Stimulated activated CD4-positive, alpha-beta T cell treated with anti-CD3 and anti-CD28 coated beads, Interleukin-12 subunit alpha, Interleukin-12 subunit beta, amount 100 ng/mL, for 24 hours (primary cell): ENCODE measurements at regions not wholly inside any gene's neighbourhood (a gene's known extent, or its start where the extent isn't known, plus 50 kb on each side); places are given as distances from the start of the nearest gene placed in this dataset.

Experiments used
- DNase-seq, 2 experiments: peaks; one replicate each; pipeline ENCODE4 v3.0.0-alpha.2; 2020; ENCODE audit warnings: low read depth in 2 of 2

- DNase-seq, result no peak
Observed at GRCh38 chr1:37272626-37273025, 201.8 kb upstream of the ZC3H12A start.

- no peak for DNase-seq
Observed at GRCh38 chr1:37274486-37274885, 199.9 kb upstream of the ZC3H12A start.

DNA sequence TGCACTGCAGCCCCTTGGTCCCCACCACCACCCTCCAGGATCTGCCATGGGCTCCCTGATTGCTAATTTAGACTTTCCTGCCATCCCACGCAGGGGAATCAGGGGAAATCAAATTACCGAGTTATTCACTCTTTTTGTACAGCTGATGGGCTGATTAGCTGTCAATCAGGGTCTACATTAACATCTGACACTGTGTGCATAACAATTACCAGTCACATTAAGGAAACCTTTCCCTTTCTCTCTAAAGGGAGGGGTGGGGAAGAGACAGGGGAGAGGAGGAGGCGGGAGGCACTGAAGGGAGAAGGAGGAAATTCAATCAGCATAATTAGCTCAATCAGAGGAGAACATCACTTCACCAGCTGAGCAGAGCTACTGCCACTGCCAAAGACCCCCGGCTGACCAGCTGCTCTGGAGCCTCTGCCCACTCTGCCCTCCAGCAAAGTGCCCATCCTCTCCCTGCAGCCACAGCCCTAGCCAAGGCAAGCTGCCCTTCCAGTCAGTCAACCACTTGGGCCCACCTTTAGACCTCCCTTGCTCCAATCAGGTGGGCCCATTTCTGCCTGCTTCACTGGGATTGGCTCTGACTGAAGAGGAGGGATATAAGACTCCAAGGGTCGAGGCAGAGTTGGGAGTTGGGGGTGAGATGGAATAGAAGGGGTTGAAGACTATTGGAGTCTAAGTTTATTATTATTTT lies 199.3 kb upstream of the ZC3H12A start:
- DNase-seq, result no peak

DNA sequence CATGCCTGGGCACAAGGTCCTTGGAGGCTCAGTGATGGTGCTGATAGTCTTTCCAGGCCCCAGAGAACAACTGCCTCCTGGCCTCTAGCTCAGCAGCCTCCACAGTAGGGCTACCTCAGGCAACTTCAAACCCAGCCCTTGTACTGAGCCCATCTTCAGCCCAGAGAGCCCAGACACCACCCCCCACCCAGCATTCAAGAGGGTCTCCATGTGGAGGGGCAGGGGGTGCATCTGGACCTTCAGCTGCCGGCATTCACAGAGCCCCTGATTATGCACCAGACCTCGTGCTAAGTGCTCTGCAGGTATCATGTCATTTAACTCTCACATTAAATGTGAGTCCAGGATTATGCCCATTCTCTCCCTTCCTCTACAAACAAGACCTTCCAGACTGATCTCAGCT lies 197.0 kb upstream of the ZC3H12A start:
- DNase-seq, result no peak

DNA sequence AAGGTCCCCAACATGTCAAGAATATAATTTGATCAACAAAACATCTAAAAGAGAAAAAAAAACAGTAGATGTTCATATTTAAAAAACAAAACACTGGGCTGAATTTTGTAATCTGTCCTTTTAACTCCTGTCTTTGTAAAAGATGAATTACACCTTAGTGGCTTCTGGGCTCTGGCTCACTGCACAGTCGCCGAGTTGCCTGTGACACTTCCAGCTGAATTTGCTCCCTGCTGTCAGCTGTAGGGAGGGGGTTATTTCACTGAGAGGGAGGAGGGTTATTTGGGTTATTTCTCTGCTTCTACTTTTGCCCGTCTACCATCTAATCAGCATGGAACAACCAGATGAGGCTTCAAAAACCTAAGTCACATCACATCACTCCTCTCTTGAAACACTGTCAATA lies 193.0 kb upstream of the ZC3H12A start:
- DNase-seq, result no peak

DNA sequence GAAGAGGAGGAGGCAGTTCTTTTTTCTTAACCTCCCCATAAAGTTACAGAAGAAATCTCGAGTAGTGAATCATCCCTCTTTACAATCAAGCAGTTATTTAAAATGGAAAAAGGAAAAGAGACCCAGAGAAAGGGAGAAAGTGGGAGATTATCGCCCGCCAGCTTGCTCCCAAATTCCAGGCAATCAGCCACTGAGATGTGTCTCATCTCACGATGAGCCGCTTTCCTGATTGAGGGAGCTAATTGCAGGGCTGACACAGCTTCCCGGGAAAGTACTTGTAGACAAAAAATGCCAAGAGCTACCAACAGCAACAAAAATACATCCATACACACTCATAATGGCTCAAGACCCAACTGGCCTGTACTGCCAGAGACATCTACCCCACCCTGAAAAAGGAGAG lies 191.6 kb upstream of the ZC3H12A start:
- no peak for DNase-seq

DNA sequence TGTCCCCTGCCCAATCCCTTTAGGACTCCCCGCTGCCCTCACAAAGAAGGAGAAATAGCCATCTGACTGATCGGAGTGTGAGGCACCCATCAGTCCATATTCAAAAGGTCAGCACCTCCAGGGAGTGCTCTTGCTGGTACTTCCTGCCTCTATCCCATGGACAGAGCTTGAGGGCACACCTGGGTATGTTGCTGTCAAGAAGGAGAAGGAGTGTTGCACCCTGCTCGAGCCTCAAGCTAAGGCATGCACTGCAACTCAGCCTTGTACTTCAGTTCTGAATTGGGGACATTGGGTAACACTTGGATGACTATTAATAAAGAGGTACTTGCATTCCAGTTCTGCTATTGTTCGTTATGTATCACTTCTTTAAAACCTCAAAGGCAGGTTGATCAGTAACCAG lies 190.3 kb upstream of the ZC3H12A start:
- no peak for DNase-seq

DNA sequence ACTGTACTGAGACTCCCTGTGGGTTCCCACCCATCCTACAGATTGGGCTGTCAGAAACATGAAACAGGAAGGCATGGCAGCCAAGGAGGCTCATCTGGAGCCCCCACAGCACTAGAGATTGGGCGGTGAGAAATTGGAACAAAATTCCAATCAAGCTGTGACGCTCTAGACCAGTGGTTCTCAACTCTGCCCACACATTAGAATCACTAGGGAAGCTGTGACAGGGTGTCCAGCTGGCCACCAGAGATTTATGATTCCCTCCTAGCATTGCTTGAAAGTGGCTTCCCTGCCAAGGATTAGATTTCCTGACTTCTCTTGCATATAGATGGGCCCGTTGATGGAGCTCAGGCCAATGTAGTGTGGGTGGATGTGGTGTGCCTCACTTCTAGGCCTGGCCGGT lies 187.5 kb upstream of the ZC3H12A start:
- DNase-seq, result no peak

DNA sequence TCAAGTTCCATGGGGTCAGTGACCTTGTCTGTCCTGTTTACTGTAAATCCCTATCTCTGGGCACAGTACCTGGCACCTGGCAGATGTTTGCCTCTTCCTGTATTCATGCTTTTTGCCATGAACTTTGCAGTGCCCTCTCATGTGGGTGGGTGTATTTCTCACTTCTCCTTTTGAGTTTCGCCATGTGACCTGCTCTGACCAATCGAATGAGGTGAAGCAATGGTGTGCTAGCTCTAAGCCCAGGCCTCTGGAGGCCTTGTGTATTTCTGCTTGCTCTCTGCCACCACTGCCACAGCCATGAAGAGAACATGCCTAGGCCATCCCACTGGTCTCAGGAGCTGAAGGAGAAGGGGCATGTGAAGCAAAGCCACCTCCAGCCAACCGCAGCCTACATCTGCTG lies 185.5 kb upstream of the ZC3H12A start:
- no peak for DNase-seq

DNA sequence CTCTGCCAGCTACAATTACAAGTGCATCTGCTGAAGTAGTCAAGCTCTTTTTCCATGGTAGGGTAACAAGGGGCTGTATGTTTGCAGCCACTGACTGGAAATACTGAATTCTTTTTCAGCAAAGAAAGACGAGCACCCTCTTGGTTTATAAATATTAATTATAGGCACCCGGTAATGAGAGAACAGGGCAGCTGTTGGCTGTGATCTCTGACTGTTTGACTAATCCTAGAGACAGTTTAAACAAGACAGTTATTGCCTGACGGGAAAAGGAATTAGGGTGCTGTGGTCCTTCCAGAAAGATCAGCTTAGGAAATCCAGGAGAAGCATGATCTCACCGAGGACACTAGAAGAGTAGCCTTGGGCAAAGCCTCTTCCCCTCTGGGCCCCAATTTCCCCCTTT lies 183.7 kb upstream of the ZC3H12A start:
- no peak for DNase-seq

DNA sequence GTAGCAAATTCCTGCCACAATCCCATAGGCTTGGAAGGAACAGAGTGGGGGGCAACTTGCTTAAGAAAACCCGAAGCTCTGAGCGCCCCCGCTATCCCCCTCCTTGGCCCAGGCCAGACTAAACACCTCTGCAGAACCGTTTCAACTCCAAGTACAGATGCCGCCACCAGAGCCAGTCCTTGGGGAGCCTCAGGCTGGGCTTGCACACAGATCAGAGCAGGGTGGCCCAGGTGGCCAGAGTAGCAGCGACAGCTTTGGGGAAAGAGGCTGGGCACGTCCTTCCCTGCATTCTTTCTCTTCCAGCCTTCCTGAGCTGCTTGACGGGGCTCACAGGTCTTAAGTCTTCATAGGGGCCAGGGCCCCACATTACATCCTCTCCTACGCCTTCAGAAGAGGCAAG lies 181.6 kb upstream of the ZC3H12A start:
- DNase-seq, result no peak

DNA sequence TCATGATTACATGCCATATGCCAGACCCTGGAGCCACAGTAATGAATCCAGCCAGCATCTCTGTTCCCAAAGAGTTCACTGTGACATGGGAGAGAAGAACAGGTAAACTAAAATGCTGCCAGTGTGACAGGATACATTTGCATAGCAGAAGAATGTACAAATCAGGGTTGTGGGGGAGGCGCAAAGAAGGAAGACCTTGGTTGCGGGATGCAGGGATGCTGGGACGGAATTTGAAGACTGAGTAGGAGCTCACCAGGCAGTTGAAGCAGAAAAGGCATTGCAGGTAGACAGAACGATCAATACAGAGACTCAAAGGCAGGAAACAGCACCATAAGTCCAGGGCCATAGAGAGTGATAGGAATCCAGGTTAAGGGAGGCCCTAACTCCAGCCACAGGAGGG lies 180.3 kb upstream of the ZC3H12A start:
- DNase-seq, result no peak

DNA sequence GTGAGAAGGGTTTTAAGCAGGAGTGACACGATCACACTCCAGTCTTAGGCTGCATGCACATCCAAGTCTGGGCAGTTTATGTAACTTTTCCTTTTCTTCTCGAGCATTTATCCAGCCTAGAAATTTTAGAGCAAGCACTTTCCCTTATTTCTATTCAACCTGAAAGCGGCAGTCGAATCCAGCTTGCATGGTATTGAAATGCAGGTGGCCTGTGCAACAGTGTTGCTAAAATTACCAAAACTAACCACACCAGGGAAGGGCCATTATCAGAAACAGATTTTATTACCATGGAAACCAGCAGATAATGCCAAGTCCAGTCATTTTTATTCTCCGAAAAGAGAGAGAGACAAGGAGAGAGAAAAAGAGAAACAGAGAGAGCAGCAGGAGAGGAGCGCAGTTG lies 179.9 kb upstream of the ZC3H12A start:
- no peak for DNase-seq

DNA sequence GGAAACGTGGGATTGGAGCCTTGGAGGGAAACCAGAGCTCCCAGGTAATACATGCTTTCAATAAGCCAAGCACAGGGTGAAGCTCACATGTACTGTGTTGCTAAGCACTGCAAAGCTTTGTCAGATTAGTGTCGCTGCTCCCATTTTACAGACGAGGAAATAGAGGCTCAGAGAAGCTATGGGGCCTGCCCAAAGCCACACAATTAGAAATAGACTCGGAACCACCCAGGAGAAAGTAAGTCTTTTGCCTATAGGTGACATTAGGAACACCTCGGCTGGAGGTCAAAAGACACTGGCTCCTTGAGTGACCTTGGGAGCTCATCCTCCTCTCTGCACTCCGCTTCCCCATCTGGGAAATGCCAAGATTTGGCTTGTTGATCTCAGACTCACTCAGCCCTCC lies 175.6 kb upstream of the ZC3H12A start:
- DNase-seq, result no peak

GRCh38 chr1:37299216-37299615 lies 175.2 kb upstream of the ZC3H12A start:
- DNase-seq, result no peak

DNA sequence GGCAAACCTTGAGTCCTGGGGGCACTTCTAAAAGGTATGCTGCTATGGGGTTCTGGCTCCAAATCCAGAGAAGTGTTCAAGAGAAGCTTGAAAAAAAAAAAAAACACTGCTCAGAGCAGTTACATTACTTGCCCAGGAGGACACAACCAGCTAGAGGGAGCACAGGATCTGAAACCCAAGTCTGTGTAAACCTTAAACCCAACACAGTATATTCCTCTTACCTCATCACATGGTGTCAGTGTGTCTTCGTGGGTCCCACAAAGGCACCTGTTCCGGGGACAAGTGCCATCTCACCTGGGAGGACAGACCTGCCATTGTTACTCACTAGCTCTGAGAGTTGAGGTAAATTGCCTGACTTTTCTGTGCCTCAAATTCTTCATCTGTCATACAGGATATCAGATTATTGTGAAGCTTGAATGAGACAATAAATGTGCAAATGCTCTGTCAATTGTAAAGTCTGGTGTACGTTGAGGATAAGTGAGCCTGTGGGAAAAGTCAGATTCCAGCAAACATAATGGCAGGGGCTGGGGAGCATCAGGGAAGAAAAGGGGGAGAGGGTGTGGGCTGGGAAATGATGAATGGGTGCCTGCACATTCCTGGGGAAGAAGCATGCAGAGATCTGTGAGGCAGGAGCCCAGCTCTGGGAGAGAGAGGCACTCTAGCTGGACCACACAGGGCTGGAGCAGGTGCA lies 170.4 kb upstream of the ZC3H12A start:
- no peak for DNase-seq

GRCh38 chr1:37305108-37305507 lies 169.3 kb upstream of the ZC3H12A start:
- no peak for DNase-seq

DNA sequence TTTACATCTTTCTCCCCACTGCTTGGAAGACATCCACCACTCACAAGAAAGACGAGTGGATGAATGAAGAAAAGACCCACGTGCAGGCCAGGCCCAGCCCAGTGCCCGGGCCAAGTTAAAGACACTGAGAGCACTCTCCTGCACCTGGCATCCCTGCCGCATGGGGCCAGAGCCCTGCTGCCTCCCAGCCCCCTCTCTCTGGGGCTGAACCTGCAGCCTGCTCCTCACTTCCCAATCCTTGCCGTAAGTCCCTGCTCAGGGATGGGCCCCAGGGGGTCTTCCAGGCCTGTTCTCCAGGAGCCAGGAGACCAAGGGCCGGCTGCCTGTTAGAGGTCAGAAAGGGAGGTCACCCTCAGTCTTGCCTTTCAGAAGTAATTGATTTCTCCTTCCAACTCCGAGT lies 168.5 kb upstream of the ZC3H12A start:
- DNase-seq, result no peak

GRCh38 chr1:37306461-37306860 lies 167.9 kb upstream of the ZC3H12A start:
- DNase-seq, result no peak

- DNase-seq, result no peak
Observed at GRCh38 chr1:37306871-37307270, 167.5 kb upstream of the ZC3H12A start.

DNA sequence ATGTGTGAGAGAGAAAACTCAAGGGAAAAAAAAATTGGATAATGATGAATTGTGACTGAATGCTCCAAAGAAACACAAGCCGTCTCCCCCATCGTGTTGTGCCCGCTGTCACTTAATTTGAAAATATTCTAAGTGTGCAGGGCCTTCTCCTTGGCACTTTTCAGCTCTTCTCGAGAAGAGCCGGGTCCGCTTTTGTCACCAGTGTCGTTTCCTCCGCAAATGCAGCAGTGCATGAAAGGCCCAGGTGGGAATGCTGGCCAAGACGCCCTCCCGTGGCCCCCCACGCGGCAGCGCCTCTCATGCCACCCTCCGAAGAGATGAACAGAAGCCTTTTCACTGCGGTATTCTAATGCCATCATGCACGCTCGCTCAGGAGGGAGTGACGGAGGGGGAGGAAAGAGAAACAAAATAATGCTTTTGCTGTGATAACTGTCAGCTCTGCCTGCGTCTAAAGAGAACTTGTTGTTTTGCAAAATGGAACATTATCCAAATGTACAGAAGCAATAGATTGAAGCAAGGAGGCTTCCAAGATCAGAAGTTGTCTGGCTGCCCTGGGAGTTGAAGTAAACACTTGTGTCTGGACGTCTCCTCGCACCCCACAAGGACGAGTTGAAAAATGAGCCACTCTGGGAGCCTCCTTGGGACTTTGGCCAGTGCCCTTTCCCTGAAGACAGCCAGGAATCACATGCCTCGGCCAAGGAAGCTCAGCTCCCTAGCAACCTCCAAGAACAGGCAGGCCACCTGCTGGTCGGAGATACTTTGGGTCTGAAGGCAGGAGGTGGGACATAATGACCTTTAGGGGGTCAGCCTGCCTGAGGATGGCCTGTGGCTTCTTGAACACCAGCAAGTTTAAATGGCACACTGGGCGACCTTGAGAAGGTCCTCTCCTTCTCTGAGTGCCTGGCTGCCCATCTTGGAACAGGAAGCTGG lies 166.1 kb upstream of the ZC3H12A start:
- DNase-seq, result no peak

- no peak for DNase-seq
Observed at GRCh38 chr1:37309574-37309973, 164.8 kb upstream of the ZC3H12A start.

- no peak for DNase-seq
Observed at GRCh38 chr1:37310064-37310463, 164.3 kb upstream of the ZC3H12A start.
